ENCODE measurements at regions not wholly inside any gene's neighbourhood (a gene's known extent, or its start where the extent isn't known, plus 50 kb on each side); places are given as distances from the start of the nearest gene placed in this dataset.
"Not testable (repeated sequence)": the region's sequence is repeated elsewhere in the genome, so short reads cannot be mapped to it uniquely, and the experiment has no call there.

DNA sequence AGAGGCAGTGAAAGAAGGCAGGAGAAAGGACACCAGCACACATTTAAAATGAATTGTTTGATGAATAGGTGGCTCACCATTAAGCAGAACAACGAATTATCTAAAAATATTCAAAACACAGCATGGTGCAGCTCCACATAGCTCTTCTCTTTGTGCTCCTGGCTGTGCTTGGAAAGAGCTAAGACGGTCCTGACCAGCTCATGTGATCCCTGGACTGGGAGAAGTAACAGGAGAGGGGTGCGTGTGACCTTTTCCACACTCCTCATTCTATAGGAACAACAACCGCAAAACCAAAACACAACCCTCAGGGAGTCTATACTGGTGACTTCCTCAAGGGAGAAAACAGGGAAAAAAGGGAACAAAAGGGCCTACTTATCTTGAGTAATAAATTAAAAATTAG lies 140.5 kb downstream of the DIRAS2 start:
- Histone ChIP-seq H3K36me3 (ENCODE audit: insufficient read depth, low read length, poor library complexity, severe bottlenecking) (no peaks in the 10 kb centered on the region), H3K9me3 (ENCODE audit: low read depth, low read length, poor library complexity, severe bottlenecking) (no peaks in the 10 kb centered on the region), H3K27ac (ENCODE audit: low read depth, low read length, poor library complexity, severe bottlenecking) (no peak overlapping the region), H3K4me3 (ENCODE audit: low read depth, low read length, poor library complexity, severe bottlenecking) (no peak overlapping the region), H3K27me3 (replicated peaks; ENCODE audit: insufficient read depth, low read depth, low read length, poor library complexity) (no peaks in the 10 kb centered on the region), H3K4me1 (ENCODE audit: insufficient read depth, low read length, poor library complexity, severe bottlenecking) (no peaks in the 10 kb centered on the region)
- POLR2A ChIA-PET (ENCODE audit: low non-redundant PET), result no interaction called here
- intact Hi-C loops (cut with micrococcal nuclease; ENCODE audit: unreplicated experiment), result no loop called here
- no TSS peak for BruUV-seq (replicated peaks)
- CTCF ChIA-PET, result no interaction called here
- DNase-seq (ENCODE audit: low spot score), result no peak
- TF ChIP-seq EZH2 (IDR thresholded peaks at IDR 0.05; ENCODE audit: borderline replicate concordance, low read depth, low read length, poor library complexity, severe bottlenecking), result no peak
- TF ChIP-seq, protein P1, sequence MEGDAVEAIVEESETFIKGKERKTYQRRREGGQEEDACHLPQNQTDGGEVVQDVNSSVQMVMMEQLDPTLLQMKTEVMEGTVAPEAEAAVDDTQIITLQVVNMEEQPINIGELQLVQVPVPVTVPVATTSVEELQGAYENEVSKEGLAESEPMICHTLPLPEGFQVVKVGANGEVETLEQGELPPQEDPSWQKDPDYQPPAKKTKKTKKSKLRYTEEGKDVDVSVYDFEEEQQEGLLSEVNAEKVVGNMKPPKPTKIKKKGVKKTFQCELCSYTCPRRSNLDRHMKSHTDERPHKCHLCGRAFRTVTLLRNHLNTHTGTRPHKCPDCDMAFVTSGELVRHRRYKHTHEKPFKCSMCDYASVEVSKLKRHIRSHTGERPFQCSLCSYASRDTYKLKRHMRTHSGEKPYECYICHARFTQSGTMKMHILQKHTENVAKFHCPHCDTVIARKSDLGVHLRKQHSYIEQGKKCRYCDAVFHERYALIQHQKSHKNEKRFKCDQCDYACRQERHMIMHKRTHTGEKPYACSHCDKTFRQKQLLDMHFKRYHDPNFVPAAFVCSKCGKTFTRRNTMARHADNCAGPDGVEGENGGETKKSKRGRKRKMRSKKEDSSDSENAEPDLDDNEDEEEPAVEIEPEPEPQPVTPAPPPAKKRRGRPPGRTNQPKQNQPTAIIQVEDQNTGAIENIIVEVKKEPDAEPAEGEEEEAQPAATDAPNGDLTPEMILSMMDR (conservative IDR thresholded peaks at IDR 0.05; ENCODE audit: low read depth, low read length), result no peak

DNA sequence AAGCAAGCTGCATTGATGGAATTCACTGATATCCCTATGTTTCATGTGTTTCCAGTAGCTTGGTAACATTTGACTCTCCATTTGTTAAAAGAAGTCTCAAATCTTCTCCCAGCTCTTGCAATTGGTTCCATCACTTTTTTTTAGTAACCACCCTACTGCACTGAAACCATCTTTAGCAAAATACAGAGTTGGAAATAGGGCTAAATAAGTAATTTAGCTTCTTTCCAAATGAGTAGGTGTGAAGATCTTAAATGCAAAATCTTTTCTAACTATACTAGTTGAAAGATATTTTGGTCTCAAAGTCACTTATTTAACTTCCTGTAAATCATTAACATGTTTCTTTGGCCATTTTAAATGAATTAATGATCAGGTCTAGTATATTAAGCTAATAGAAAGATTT lies 138.1 kb downstream of the DIRAS2 start:
- Histone ChIP-seq H3K27ac (ENCODE audit: low read depth, low read length, poor library complexity, severe bottlenecking) (no peak overlapping the region), H3K27me3 (replicated peaks; ENCODE audit: insufficient read depth, low read depth, low read length, poor library complexity) (no peaks in the 10 kb centered on the region), H3K9me3 (ENCODE audit: low read depth, low read length, poor library complexity, severe bottlenecking) (no peaks in the 10 kb centered on the region), H3K4me3 (ENCODE audit: low read depth, low read length, poor library complexity, severe bottlenecking) (no peak overlapping the region), H3K36me3 (ENCODE audit: insufficient read depth, low read length, poor library complexity, severe bottlenecking) (no peaks in the 10 kb centered on the region), H3K4me1 (ENCODE audit: insufficient read depth, low read length, poor library complexity, severe bottlenecking) (no peaks in the 10 kb centered on the region)
- no peak for DNase-seq (ENCODE audit: low spot score)
- BruUV-seq (replicated peaks), result no TSS peak
- CTCF ChIA-PET, result no interaction called here
- POLR2A ChIA-PET (ENCODE audit: low non-redundant PET), result no interaction called here
- no peak for TF ChIP-seq EZH2 (IDR thresholded peaks at IDR 0.05; ENCODE audit: borderline replicate concordance, low read depth, low read length, poor library complexity, severe bottlenecking)
- TF ChIP-seq, protein P1 (conservative IDR thresholded peaks at IDR 0.05; ENCODE audit: low read depth, low read length), result no peak
- intact Hi-C loops (cut with micrococcal nuclease; ENCODE audit: unreplicated experiment), result no loop called here

DNA sequence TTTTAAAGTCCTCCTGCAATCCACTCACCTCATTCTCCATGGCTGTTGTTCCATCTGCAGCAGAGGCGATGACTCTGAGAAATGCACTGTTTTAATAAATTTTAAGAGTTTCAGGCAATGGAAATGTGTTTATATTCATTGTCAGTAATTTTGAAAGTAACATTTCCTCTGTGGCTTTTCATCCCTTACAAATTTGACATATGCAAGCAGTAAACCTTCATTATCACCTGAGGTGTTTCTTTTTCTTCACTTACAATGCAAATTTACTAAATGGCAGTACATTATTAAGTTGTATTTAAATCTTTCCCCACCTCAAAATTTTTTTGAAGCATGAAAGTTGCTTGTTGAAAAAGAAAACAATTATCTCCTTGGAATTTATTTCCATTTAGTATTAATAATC lies 136.9 kb downstream of the DIRAS2 start:
- no peak for DNase-seq (ENCODE audit: low spot score)
- no peak overlapping the region for H3K4me3 ChIP-seq (ENCODE audit: low read depth, low read length, poor library complexity, severe bottlenecking)
- POLR2A ChIA-PET (ENCODE audit: low non-redundant PET), result no interaction called here
- H3K9me3 ChIP-seq (ENCODE audit: low read depth, low read length, poor library complexity, severe bottlenecking), result no peaks in the 10 kb centered on the region
- intact Hi-C loops (cut with micrococcal nuclease; ENCODE audit: unreplicated experiment), result no loop called here
- no peaks in the 10 kb centered on the region for H3K36me3 ChIP-seq (ENCODE audit: insufficient read depth, low read length, poor library complexity, severe bottlenecking)
- TF ChIP-seq, protein P1 (conservative IDR thresholded peaks at IDR 0.05; ENCODE audit: low read depth, low read length), result no peak
- no peak for TF ChIP-seq EZH2 (IDR thresholded peaks at IDR 0.05; ENCODE audit: borderline replicate concordance, low read depth, low read length, poor library complexity, severe bottlenecking)
- H3K27me3 ChIP-seq (replicated peaks; ENCODE audit: insufficient read depth, low read depth, low read length, poor library complexity), result no peaks in the 10 kb centered on the region
- no TSS peak for BruUV-seq (replicated peaks)
- CTCF ChIA-PET, result no interaction called here
- no peaks in the 10 kb centered on the region for H3K4me1 ChIP-seq (ENCODE audit: insufficient read depth, low read length, poor library complexity, severe bottlenecking)
- H3K27ac ChIP-seq (ENCODE audit: low read depth, low read length, poor library complexity, severe bottlenecking), result no peak overlapping the region

DNA sequence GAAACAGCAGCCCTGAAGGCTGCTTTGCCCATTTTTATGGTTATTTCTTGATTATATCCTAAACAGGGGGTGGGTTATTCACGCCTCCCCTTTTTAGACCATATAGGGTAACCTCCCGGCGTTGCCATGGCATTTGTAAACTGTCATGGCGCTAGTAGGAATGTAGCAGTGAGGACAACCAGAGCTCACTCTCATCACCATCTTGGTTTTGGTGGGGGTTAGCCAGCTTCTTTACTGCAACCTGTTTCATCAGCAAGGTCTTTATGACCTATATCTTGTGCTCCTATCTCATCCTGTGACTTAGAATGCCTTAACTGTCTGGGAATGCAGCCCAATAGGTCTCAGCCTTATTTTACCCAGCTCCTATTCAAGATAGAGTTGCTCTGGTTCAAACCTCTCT lies 136.2 kb downstream of the DIRAS2 start:
- H3K27ac ChIP-seq (ENCODE audit: low read depth, low read length, poor library complexity, severe bottlenecking); H3K4me3 ChIP-seq (ENCODE audit: low read depth, low read length, poor library complexity, severe bottlenecking); BruUV-seq (replicated peaks); H3K36me3 ChIP-seq (ENCODE audit: insufficient read depth, low read length, poor library complexity, severe bottlenecking); CTCF ChIA-PET; DNase-seq (ENCODE audit: low spot score); H3K27me3 ChIP-seq (replicated peaks; ENCODE audit: insufficient read depth, low read depth, low read length, poor library complexity); POLR2A ChIA-PET (ENCODE audit: low non-redundant PET); H3K9me3 ChIP-seq (ENCODE audit: low read depth, low read length, poor library complexity, severe bottlenecking); intact Hi-C loops (cut with micrococcal nuclease; ENCODE audit: unreplicated experiment); H3K4me1 ChIP-seq (ENCODE audit: insufficient read depth, low read length, poor library complexity, severe bottlenecking): not testable (repeated sequence)
